Fibroblast of skin of abdomen (primary cell): ENCODE measurements at regions not wholly inside any gene's neighbourhood (a gene's known extent, or its start where the extent isn't known, plus 50 kb on each side); places are given as distances from the start of the nearest gene placed in this dataset.
"Not testable (repeated sequence)": the region's sequence is repeated elsewhere in the genome, so short reads cannot be mapped to it uniquely, and the experiment has no call there.

ENCODE experiments used
- DNase-seq: peaks from one replicate; pipeline ENCODE4 v3.0.0-alpha.2; 2013

- DNase-seq = no peak
These were observed 82.2 kb upstream of the SEMA3E start for GRCh38 chr7:83731154-83731553.

DNA sequence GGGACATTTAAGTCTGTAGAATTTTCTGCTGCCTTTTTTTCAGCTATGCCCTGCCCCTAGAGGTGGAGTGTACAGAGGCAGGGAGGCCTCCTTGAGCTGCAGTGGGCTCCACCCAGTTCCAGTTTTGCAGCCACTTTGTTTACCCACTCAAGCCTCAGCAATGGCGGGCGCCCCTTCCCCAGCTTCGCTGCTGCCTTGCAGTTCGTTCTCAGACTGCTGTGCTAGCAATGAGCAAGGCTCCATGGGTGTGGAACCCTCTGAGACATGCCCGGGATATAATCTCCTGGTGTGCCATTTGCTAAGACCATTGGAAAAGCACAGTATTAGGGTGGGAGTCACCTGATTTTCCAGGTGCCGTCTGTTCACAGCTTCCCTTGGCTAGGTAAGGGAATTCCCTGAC is 68.0 kb upstream of the SEMA3E start:
- DNase-seq = not testable (repeated sequence)

DNA sequence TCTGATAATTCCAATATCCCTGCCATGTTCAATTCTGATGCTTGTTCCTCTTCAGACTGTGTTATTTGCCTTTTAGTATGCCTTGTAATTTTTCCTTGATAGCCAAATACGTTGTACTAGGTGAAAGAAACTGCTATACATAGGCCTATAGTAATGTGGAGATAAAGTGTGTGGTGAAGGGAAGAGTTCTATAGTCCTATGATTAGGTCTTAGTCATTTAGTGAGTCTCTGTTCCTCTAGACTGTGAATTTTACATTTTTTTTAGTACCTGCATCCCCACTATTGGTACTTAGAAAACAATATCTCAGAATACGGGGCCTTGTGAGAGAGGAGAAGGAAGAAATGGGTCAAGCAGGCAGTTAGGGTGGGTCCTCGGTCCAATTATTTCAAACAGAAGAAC is 59.6 kb upstream of the SEMA3E start:
- DNase-seq = no peak

- no peak for DNase-seq
These were observed 55.6 kb upstream of the SEMA3E start for GRCh38 chr7:83704564-83704963.

GRCh38 chr7:83702446-83702845 is 53.5 kb upstream of the SEMA3E start:
- DNase-seq = no peak

GRCh38 chr7:83701736-83702135 is 52.8 kb upstream of the SEMA3E start:
- no peak for DNase-seq
